K562 (cell line): ENCODE measurements at regions not wholly inside any gene's neighbourhood (a gene's known extent, or its start where the extent isn't known, plus 50 kb on each side); places are given as distances from the start of the nearest gene placed in this dataset.

ENCODE experiments used
- ATAC-seq: fragments of 200-7000 bp; cut with Tn5 transposase; 3 replicates; pipeline ENCODE4 v1.9.1; 2020; ENCODE audit warnings: moderate library complexity
- BruUV-seq: library from RNA; stranded (reverse); fragments of 400-500 nt; replicated peaks from 2 replicates; lab custom pipeline; 2021; lab: Mats Ljungman, UMichigan
- CTCF ChIA-PET: fragments of 300-600 bp; formaldehyde crosslinking; extraction: SDS; loops from one replicate; lab custom pipeline; 2021; ENCODE audit warnings: low intra/inter-chr PET ratio; lab: Yijun Ruan, JAX
- POLR2A ChIA-PET: fragments of 300-600, 350-650 bp; sonication (Branson Sonifier 250); formaldehyde crosslinking; extraction: SDS; loops from one replicate; lab custom pipeline; 2021; ENCODE audit warnings: antibody characterized with exemption, inconsistent platforms; lab: Yijun Ruan, JAX
- DNase-seq, 4 experiments: peaks; one replicate each; pipeline versions ENCODE4 v3.0.0 to v3.0.0-alpha.2; 2011 to 2018; ENCODE audit warnings: low spot score in 3 of 4, mixed read lengths in 3 of 4; ENCODE audit errors: extremely low read depth in 1 of 4
- FAIRE-seq: peaks from 2 replicates; lab custom pipeline; 2011; peaks lifted over from hg19 to GRCh38; lab: Jason Lieb, UNC
- H2AFZ ChIP-seq: 2 replicates; pipeline ENCODE4 v1.6.0; 2011; ENCODE audit warnings: low read depth, low read length, control low read depth, inconsistent platforms
- H3K27ac ChIP-seq: fragments of 200-600 bp; 3 replicates; pipeline ENCODE4 v1.8.0; 2011; ENCODE audit warnings: low read depth, mild to moderate bottlenecking, control low read depth, inconsistent platforms, low read length, moderate library complexity, mixed read lengths; ENCODE audit errors: extremely low read depth
- H3K27me3 ChIP-seq, 2 experiments: fragments of 300-600 bp in 1 of 2; 2 replicates in 1 of 2; 3 replicates in 1 of 2; pipeline versions ENCODE4 v1.6.0 to v1.8.0; 2011; ENCODE audit warnings: inconsistent platforms in 2 of 2, low read length in 2 of 2, mild to moderate bottlenecking in 1 of 2, mixed read lengths in 1 of 2, moderate library complexity in 1 of 2; ENCODE audit not compliant: control insufficient read depth in 2 of 2, insufficient read depth in 2 of 2
- H3K36me3 ChIP-seq: fragments of 300-600 bp; 3 replicates; pipeline ENCODE4 v1.8.0; 2011; ENCODE audit warnings: mild to moderate bottlenecking, low read length, inconsistent platforms; ENCODE audit not compliant: control insufficient read depth, insufficient read depth
- H3K4me1 ChIP-seq, 2 experiments: fragments of 200-600 bp in 1 of 2; replicated peaks in 1 of 2; 2 replicates in 1 of 2; 3 replicates in 1 of 2; pipeline versions ENCODE4 v1.5.1 to v1.8.0; 2011; ENCODE audit warnings: inconsistent platforms in 2 of 2, low read length in 2 of 2, mild to moderate bottlenecking in 1 of 2, mixed read lengths in 1 of 2, moderate library complexity in 1 of 2; ENCODE audit not compliant: control insufficient read depth in 2 of 2, insufficient read depth in 2 of 2
- H3K4me2 ChIP-seq: 2 replicates; pipeline ENCODE4 v1.6.1; 2011; ENCODE audit warnings: low read length, control low read depth, inconsistent platforms, mixed read lengths; ENCODE audit not compliant: insufficient read depth
- H3K4me3 ChIP-seq: fragments of 200-600 bp; sonication (generic), shearing (Covaris generic); 2 replicates; pipeline ENCODE4 v1.5.1; 2016; ENCODE audit warnings: control low read depth, inconsistent platforms
- H3K79me2 ChIP-seq: fragments of 200-600 bp; 3 replicates; pipeline ENCODE4 v1.8.0; 2011; ENCODE audit warnings: low read length, inconsistent platforms; ENCODE audit not compliant: control insufficient read depth, insufficient read depth
- H3K9ac ChIP-seq, 2 experiments: 2 replicates each; pipeline versions ENCODE4 v1.6.0 to v1.6.1; 2011; ENCODE audit warnings: low read depth in 2 of 2, low read length in 2 of 2, control low read depth in 1 of 2, inconsistent platforms in 1 of 2, mild to moderate bottlenecking in 1 of 2, mixed read lengths in 1 of 2; ENCODE audit not compliant: insufficient read depth in 1 of 2
- H3K9me1 ChIP-seq: one replicate; pipeline ENCODE4 v1.6.0; 2011; ENCODE audit warnings: inconsistent platforms, mild to moderate bottlenecking, low read length, moderate library complexity; ENCODE audit not compliant: control insufficient read depth, insufficient read depth
- H3K9me3 ChIP-seq: replicated peaks from 2 replicates; pipeline ENCODE4 v1.5.1; 2011; ENCODE audit warnings: low read depth, low read length, inconsistent platforms; ENCODE audit not compliant: control insufficient read depth, insufficient read depth
- H4K20me1 ChIP-seq: replicated peaks from 2 replicates; pipeline ENCODE4 v1.6.1; 2011; ENCODE audit warnings: low read length, inconsistent platforms, mixed read lengths; ENCODE audit not compliant: control insufficient read depth, insufficient read depth
- FOXK1 ChIP-seq: sonication (generic); formaldehyde crosslinking; IDR thresholded peaks from 2 replicates; pipeline ENCODE4 v1.8.0; 2022; ENCODE audit warnings: missing genetic modification reagents, mild to moderate bottlenecking, borderline replicate concordance
- PRDM10 ChIP-seq: fragments of 450-650 bp; IDR thresholded peaks from 2 replicates; pipeline ENCODE4 v1.6.1; 2018; ENCODE audit not compliant: partially characterized antibody
- RBM15 ChIP-seq: fragments of 200-400 bp; formaldehyde crosslinking; IDR thresholded peaks from 2 replicates; pipeline ENCODE4 v1.6.1; 2018; ENCODE audit warnings: mild to moderate bottlenecking, low read length, moderate library complexity; ENCODE audit not compliant: insufficient read depth
- SP2 ChIP-seq: IDR thresholded peaks from 2 replicates; pipeline ENCODE4 v1.6.1; 2011; ENCODE audit warnings: mild to moderate bottlenecking, low read depth, low read length, moderate library complexity; ENCODE audit not compliant: poor library complexity, severe bottlenecking; ENCODE audit errors: extremely low read depth
- ZBTB40 ChIP-seq, 2 experiments: fragments of 450-650 bp in 1 of 2; sonication (generic) in 1 of 2; formaldehyde crosslinking in 1 of 2; IDR thresholded peaks; 2 replicates each; pipeline versions ENCODE4 v1.7.1 to v1.9.0; 2016 to 2022; ENCODE audit warnings: inconsistent platforms in 1 of 2, mild to moderate bottlenecking in 1 of 2, missing genetic modification reagents in 1 of 2
- ZNF431 ChIP-seq: sonication (generic); formaldehyde crosslinking; IDR thresholded peaks from 2 replicates; pipeline ENCODE4 v1.8.0; 2022; ENCODE audit warnings: mild to moderate bottlenecking, missing genetic modification reagents
- WGBS: fragments of 100-300 bp; shearing (Covaris generic); methylation state at CpG from one replicate; pipeline ENCODE4 v1.1.6; 2016; ENCODE audit warnings: low coverage, mixed read lengths; ENCODE audit not compliant: insufficient coverage; ENCODE audit errors: missing lambda C conversion rate; 5-methylcytosine and 5-hydroxymethylcytosine counted together
- in situ Hi-C: fragments of 300-500 bp; cut with MboI; formaldehyde crosslinking; loops from 4 replicates; pipeline ENCODE4 v1.15.0; 2018; ENCODE audit warnings: inconsistent platforms, mixed read lengths
- intact Hi-C: fragments of 100-400 bp; cut with micrococcal nuclease; formaldehyde crosslinking; loops from 2 replicates; pipeline ENCODE4 v1.14.2; 2022

DNA sequence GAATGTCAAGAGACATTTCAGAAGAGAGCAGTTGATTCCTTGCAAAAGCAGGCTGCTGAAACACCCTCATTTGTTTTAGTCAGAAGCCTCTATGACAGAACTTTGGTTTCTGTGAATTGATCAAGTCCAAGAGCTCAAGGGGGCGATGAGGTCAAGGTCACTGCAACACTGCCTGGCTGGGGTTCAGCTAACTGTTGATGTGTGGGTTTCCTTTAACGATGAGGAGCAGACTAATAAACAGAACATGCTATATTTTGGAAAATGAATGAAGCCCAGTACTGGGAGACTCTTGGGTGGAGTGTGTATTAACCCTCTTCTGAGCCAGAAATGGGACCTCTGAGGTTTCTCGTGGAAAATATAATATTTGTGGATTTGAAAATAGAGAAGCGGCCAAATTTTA, 109.3 kb downstream of the ZC3H11B start (continued):
- TF ChIP-seq ZNF431 (CRISPR knock-in tag) (no peak), FOXK1 (no peak)

DNA sequence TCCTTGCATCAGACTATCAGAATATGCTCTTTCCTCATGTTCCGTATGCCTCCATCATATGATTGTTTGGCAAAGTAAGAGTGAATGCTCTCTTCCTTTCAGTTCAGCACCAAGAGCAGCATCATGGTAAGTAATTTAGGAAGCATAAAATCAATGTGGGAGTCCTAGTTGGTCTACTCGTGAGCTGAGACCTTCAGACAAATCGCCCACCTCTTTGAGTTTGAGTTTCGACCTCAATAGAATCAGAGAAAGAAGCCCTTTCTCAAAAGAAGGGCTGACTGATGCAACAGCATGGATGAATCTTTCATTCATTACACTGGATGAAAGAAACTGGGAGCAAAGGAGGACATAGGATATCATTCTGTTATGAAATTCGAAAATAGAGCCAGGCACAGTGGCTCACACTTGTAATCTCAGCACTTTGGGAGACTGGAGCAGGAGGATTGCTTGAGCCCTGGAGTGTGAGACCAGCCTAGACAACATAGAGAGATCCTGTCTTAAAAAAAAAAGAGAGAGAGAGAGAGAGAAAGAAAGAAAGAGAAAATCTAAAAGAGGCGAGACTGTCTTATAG, 112.5 kb downstream of the ZC3H11B start:
- in situ Hi-C loops, result no loop called here
- CTCF ChIA-PET, result no interaction called here
- no peak for DNase-seq
- intact Hi-C loops, result no loop called here
- Histone ChIP-seq H3K79me2 (no peaks in the 10 kb centered on the region), H3K9me1 (no peaks in the 10 kb centered on the region), H3K27ac (no peak overlapping the region), H3K9me3 (no peaks in the 10 kb centered on the region), H4K20me1 (no peaks in the 10 kb centered on the region), H3K4me1 (no peaks in the 10 kb centered on the region), H3K36me3 (no peaks in the 10 kb centered on the region), H2AFZ (no peak overlapping the region), H3K9ac (no peak overlapping the region), H3K4me3 (no peak overlapping the region), H3K27me3 (no peaks in the 10 kb centered on the region), H3K4me2 (no peak overlapping the region)
- POLR2A ChIA-PET, result no interaction called here
- TF ChIP-seq PRDM10, result no peak
- TF ChIP-seq SP2, result no peak
- TF ChIP-seq ZBTB40 (IDR thresholded peaks at IDR 0.05), result no peak
- no peak for TF ChIP-seq ZBTB40 (CRISPR knock-in tag; IDR thresholded peaks at IDR 0.05)
- no peak for TF ChIP-seq RBM15
- WGBS, result 0% methylated on average over 6 of the region's 6 CpGs
- no TSS peak for BruUV-seq
- no peak for FAIRE-seq
- no peak for ATAC-seq
